ENCODE measurements at regions not wholly inside any gene's neighbourhood (a gene's known extent, or its start where the extent isn't known, plus 50 kb on each side); places are given as distances from the start of the nearest gene placed in this dataset.

DNA sequence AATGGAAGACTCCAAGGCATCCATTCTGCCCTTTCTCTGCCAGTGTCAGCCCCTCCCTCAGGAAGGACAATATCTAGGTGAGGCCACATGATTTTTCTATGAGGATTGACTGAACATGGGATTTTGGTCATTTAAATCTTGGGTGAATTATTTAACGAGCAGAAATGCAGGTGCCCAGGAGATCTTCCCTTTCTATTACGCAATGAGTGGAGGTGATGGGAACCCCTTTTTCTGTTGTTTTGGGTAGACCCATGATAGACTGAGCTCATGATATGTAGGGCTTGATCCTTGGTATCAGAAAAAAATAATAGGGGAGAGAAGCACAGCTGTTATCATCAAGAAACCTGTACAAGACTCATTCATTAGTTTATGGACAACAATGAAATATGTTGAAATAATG lies 112.6 kb upstream of the SPTLC3 start (continued):
- TF ChIP-seq ARNTL (CRISPR knock-in tag; IDR thresholded peaks at IDR 0.05; ENCODE audit: borderline replicate concordance, low read depth) (no peak), RARB (CRISPR knock-in tag; IDR thresholded peaks at IDR 0.05) (no peak), GLIS3 (CRISPR knock-in tag; IDR thresholded peaks at IDR 0.05) (no peak), ZNF565 (CRISPR knock-in tag; conservative IDR thresholded peaks at IDR 0.05; ENCODE audit: low read depth) (no peak), ZNF70 (CRISPR knock-in tag; IDR thresholded peaks at IDR 0.05) (no peak), CSDC2 (CRISPR knock-in tag; IDR thresholded peaks at IDR 0.05) (no peak), ZC3H10 (CRISPR knock-in tag; IDR thresholded peaks at IDR 0.05) (no peak)
- TF ChIP-seq, protein P1, sequence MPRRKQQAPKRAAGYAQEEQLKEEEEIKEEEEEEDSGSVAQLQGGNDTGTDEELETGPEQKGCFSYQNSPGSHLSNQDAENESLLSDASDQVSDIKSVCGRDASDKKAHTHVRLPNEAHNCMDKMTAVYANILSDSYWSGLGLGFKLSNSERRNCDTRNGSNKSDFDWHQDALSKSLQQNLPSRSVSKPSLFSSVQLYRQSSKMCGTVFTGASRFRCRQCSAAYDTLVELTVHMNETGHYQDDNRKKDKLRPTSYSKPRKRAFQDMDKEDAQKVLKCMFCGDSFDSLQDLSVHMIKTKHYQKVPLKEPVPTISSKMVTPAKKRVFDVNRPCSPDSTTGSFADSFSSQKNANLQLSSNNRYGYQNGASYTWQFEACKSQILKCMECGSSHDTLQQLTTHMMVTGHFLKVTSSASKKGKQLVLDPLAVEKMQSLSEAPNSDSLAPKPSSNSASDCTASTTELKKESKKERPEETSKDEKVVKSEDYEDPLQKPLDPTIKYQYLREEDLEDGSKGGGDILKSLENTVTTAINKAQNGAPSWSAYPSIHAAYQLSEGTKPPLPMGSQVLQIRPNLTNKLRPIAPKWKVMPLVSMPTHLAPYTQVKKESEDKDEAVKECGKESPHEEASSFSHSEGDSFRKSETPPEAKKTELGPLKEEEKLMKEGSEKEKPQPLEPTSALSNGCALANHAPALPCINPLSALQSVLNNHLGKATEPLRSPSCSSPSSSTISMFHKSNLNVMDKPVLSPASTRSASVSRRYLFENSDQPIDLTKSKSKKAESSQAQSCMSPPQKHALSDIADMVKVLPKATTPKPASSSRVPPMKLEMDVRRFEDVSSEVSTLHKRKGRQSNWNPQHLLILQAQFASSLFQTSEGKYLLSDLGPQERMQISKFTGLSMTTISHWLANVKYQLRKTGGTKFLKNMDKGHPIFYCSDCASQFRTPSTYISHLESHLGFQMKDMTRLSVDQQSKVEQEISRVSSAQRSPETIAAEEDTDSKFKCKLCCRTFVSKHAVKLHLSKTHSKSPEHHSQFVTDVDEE (CRISPR knock-in tag; IDR thresholded peaks at IDR 0.05), result no peak

DNA sequence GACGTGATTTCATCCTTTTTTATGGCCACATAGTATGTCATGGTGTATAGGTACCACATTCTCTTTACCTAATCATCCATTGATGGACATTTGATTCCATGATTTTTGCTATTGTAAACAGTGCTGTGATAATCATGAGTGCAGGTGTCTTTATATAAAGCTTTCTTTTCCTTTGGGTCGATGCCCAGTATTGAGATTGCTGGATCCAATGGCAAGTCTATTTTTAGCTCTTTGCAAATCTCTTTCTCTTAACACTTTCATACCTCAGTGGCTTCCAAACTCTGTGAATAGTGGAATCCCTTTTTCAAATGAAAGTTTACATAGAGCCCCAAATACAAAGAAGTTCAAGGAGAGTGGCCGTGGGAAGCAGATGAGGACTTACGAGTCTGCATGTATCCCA lies 105.8 kb upstream of the SPTLC3 start:
- no peak for ATAC-seq
- TF ChIP-seq ARNTL (CRISPR knock-in tag; IDR thresholded peaks at IDR 0.05; ENCODE audit: borderline replicate concordance, low read depth), result no peak
- no peak for TF ChIP-seq ISL1 (CRISPR knock-in tag; IDR thresholded peaks at IDR 0.05)
- TF ChIP-seq, protein P2, sequence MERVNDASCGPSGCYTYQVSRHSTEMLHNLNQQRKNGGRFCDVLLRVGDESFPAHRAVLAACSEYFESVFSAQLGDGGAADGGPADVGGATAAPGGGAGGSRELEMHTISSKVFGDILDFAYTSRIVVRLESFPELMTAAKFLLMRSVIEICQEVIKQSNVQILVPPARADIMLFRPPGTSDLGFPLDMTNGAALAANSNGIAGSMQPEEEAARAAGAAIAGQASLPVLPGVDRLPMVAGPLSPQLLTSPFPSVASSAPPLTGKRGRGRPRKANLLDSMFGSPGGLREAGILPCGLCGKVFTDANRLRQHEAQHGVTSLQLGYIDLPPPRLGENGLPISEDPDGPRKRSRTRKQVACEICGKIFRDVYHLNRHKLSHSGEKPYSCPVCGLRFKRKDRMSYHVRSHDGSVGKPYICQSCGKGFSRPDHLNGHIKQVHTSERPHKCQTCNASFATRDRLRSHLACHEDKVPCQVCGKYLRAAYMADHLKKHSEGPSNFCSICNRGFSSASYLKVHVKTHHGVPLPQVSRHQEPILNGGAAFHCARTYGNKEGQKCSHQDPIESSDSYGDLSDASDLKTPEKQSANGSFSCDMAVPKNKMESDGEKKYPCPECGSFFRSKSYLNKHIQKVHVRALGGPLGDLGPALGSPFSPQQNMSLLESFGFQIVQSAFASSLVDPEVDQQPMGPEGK (CRISPR knock-in tag; IDR thresholded peaks at IDR 0.05; ENCODE audit: borderline replicate concordance), result no peak
- TF ChIP-seq ZNF70 (CRISPR knock-in tag; IDR thresholded peaks at IDR 0.05), result no peak
- TF ChIP-seq ESRRG (CRISPR knock-in tag; IDR thresholded peaks at IDR 0.05), result no peak
- TF ChIP-seq OSR1 (CRISPR knock-in tag; IDR thresholded peaks at IDR 0.05), result no peak
- TF ChIP-seq ZNF565 (CRISPR knock-in tag; conservative IDR thresholded peaks at IDR 0.05; ENCODE audit: low read depth), result no peak

DNA sequence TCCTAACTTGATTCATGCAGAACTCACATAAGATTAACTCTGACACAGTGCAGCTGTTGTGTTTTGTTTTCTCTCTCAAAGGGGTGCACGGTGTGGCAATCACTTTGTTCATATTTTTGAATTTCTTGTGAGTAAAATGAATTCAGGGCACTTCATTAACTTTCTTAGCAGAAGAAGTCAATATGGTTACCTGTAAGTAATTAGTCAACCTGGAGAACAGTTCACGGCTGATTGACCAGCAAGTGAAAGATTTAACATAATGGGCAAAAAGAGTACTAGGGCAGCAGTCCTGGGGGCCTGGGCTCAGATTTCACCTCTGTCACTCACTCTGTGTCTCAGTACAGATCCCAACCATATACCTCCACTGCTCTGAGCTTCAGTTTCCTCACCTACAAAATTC lies 102.4 kb upstream of the SPTLC3 start:
- TF ChIP-seq, protein P2 (CRISPR knock-in tag; IDR thresholded peaks at IDR 0.05; ENCODE audit: borderline replicate concordance), result no peak
- TF ChIP-seq PPARA (CRISPR knock-in tag; IDR thresholded peaks at IDR 0.05; ENCODE audit: borderline replicate concordance) (no peak), ZC3H10 (CRISPR knock-in tag; IDR thresholded peaks at IDR 0.05) (no peak), TCF4 (CRISPR knock-in tag; IDR thresholded peaks at IDR 0.05; ENCODE audit: borderline replicate concordance) (no peak), GLIS3 (CRISPR knock-in tag; IDR thresholded peaks at IDR 0.05) (no peak), ISL1 (CRISPR knock-in tag; IDR thresholded peaks at IDR 0.05) (no peak), CSDC2 (CRISPR knock-in tag; IDR thresholded peaks at IDR 0.05) (no peak), ZFP30 (CRISPR knock-in tag; IDR thresholded peaks at IDR 0.05) (no peak), OSR1 (CRISPR knock-in tag; IDR thresholded peaks at IDR 0.05) (no peak), ESRRG (CRISPR knock-in tag; IDR thresholded peaks at IDR 0.05) (no peak), ZNF8 (CRISPR knock-in tag; IDR thresholded peaks at IDR 0.05) (no peak), ZFP3 (CRISPR knock-in tag; IDR thresholded peaks at IDR 0.05) (no peak), ZNF565 (CRISPR knock-in tag; conservative IDR thresholded peaks at IDR 0.05; ENCODE audit: low read depth) (no peak)
- TF ChIP-seq, protein P3, sequence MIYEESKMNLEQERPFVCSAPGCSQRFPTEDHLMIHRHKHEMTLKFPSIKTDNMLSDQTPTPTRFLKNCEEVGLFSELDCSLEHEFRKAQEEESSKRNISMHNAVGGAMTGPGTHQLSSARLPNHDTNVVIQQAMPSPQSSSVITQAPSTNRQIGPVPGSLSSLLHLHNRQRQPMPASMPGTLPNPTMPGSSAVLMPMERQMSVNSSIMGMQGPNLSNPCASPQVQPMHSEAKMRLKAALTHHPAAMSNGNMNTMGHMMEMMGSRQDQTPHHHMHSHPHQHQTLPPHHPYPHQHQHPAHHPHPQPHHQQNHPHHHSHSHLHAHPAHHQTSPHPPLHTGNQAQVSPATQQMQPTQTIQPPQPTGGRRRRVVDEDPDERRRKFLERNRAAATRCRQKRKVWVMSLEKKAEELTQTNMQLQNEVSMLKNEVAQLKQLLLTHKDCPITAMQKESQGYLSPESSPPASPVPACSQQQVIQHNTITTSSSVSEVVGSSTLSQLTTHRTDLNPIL (CRISPR knock-in tag; IDR thresholded peaks at IDR 0.05; ENCODE audit: low read depth), result no peak
- TF ChIP-seq, protein P4, sequence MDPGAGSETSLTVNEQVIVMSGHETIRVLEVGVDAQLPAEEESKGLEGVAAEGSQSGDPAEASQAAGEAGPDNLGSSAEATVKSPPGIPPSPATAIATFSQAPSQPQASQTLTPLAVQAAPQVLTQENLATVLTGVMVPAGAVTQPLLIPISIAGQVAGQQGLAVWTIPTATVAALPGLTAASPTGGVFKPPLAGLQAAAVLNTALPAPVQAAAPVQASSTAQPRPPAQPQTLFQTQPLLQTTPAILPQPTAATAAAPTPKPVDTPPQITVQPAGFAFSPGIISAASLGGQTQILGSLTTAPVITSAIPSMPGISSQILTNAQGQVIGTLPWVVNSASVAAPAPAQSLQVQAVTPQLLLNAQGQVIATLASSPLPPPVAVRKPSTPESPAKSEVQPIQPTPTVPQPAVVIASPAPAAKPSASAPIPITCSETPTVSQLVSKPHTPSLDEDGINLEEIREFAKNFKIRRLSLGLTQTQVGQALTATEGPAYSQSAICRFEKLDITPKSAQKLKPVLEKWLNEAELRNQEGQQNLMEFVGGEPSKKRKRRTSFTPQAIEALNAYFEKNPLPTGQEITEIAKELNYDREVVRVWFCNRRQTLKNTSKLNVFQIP (CRISPR knock-in tag; IDR thresholded peaks at IDR 0.05; ENCODE audit: borderline replicate concordance, low read depth), result no peak
- TF ChIP-seq, protein P1 (CRISPR knock-in tag; IDR thresholded peaks at IDR 0.05), result no peak
- TF ChIP-seq, protein P5, sequence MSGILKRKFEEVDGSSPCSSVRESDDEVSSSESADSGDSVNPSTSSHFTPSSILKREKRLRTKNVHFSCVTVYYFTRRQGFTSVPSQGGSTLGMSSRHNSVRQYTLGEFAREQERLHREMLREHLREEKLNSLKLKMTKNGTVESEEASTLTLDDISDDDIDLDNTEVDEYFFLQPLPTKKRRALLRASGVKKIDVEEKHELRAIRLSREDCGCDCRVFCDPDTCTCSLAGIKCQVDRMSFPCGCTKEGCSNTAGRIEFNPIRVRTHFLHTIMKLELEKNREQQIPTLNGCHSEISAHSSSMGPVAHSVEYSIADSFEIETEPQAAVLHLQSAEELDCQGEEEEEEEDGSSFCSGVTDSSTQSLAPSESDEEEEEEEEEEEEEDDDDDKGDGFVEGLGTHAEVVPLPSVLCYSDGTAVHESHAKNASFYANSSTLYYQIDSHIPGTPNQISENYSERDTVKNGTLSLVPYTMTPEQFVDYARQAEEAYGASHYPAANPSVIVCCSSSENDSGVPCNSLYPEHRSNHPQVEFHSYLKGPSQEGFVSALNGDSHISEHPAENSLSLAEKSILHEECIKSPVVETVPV (CRISPR knock-in tag; IDR thresholded peaks at IDR 0.05), result no peak
- no peak for ATAC-seq
